ENCODE measurements at regions not wholly inside any gene's neighbourhood (a gene's known extent, or its start where the extent isn't known, plus 50 kb on each side); places are given as distances from the start of the nearest gene placed in this dataset.

DNA sequence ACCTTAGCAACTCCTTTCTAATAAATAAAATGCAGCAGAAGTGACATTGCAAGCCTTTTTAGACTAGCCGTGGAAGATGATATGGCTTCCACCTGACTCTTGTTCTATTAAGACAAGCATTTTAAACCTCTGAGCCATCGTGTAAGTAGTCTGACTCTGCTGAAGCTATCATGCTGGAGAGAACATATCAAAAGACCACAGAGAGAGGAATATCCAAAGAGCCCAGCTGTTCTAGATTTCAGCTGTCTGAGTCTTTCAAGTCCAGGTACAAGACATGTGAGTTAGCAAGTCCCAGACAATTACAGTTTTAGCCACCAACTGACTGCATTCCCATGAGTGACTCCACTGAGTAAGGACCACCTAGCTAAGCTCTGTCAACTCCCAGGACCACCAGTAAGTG, 517.0 kb upstream of the NAALADL2 start:
- no peaks in the 10 kb centered on the region for H3K9me3 Mint-ChIP-seq
- Histone ChIP-seq H4K20me1 (ENCODE audit: low read depth) (no peaks in the 10 kb centered on the region), H3K4me2 (no peak overlapping the region), H3K9ac (no peak overlapping the region), H3K4me1 (no peaks in the 10 kb centered on the region), H3K4me3 (no peak overlapping the region), H3K27ac (no peak overlapping the region), H3K9me3 (ENCODE audit: low read depth) (no peaks in the 10 kb centered on the region), H3K79me2 (ENCODE audit: low read depth) (no peaks in the 10 kb centered on the region), H3K36me3 (no peaks in the 10 kb centered on the region), H3K27me3 (no peaks in the 10 kb centered on the region), H3F3A (ENCODE audit: low read depth) (no peaks in the 10 kb centered on the region), H2AFZ (replicated peaks) (no peak overlapping the region)
- no peaks in the 10 kb centered on the region for H3K36me3 Mint-ChIP-seq
- H3K4me1 Mint-ChIP-seq: peaks cover 3% of the 10 kb centered on the region
- H3K27me3 Mint-ChIP-seq (ENCODE audit: insufficient read depth, low read depth): no peaks in the 10 kb centered on the region
- TF ChIP-seq, protein P1, sequence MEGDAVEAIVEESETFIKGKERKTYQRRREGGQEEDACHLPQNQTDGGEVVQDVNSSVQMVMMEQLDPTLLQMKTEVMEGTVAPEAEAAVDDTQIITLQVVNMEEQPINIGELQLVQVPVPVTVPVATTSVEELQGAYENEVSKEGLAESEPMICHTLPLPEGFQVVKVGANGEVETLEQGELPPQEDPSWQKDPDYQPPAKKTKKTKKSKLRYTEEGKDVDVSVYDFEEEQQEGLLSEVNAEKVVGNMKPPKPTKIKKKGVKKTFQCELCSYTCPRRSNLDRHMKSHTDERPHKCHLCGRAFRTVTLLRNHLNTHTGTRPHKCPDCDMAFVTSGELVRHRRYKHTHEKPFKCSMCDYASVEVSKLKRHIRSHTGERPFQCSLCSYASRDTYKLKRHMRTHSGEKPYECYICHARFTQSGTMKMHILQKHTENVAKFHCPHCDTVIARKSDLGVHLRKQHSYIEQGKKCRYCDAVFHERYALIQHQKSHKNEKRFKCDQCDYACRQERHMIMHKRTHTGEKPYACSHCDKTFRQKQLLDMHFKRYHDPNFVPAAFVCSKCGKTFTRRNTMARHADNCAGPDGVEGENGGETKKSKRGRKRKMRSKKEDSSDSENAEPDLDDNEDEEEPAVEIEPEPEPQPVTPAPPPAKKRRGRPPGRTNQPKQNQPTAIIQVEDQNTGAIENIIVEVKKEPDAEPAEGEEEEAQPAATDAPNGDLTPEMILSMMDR (IDR thresholded peaks at IDR 0.05): no peak
- TF ChIP-seq EZH2 (IDR thresholded peaks at IDR 0.05): no peak
- TF ChIP-seq EZH2phosphoT487 (IDR thresholded peaks at IDR 0.05): no peak
- DNase-seq (ENCODE audit: low spot score): no peak
- H3K4me3 Mint-ChIP-seq: no peak overlapping the region
- no peak overlapping the region for H3K27ac Mint-ChIP-seq

DNA sequence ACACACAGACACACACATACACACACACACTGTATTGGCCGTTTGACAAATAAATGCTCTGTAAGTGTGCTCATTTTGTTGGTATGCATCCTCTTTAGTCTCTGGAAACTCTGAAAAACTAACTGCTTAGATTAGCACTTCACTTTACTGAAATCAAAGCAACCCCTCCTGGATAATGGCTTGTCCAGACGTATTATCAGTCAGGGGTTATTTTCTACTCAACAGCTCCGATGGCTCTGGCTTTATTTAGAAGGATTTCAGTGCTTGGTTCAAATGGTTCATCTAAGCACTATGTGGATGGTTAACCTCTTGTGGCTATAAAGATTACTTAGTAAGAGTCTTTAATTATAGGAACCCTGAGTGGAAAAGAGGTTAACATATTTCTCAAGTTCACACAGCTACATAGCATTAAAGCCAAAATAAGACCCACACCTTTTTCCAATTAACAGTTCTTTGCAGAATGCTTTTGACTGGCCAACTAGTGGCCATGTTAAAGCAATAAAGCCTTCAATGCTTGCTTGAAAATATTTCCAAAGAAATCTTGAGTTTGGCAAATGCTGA, 516.1 kb upstream of the NAALADL2 start:
- H2AFZ ChIP-seq (replicated peaks): no peak overlapping the region
- no peaks in the 10 kb centered on the region for H3K4me1 ChIP-seq
- TF ChIP-seq, protein P1 (IDR thresholded peaks at IDR 0.05): no peak
- no peak for TF ChIP-seq EZH2phosphoT487 (IDR thresholded peaks at IDR 0.05)
- H3K4me2 ChIP-seq: no peak overlapping the region
- Mint-ChIP-seq H3K9me3 (no peaks in the 10 kb centered on the region), H3K36me3 (no peaks in the 10 kb centered on the region), H3K4me3 (no peak overlapping the region), H3K27ac (no peak overlapping the region), H3K27me3 (ENCODE audit: insufficient read depth, low read depth) (no peaks in the 10 kb centered on the region), H3K4me1 (peaks cover 3% of the 10 kb centered on the region)
- no peaks in the 10 kb centered on the region for H3K36me3 ChIP-seq
- H3K27ac ChIP-seq: no peak overlapping the region
- H4K20me1 ChIP-seq (ENCODE audit: low read depth): no peaks in the 10 kb centered on the region
- no peak overlapping the region for H3K9ac ChIP-seq
- no peaks in the 10 kb centered on the region for H3K27me3 ChIP-seq
- H3K4me3 ChIP-seq: no peak overlapping the region
- no peaks in the 10 kb centered on the region for H3K9me3 ChIP-seq (ENCODE audit: low read depth)
- no peaks in the 10 kb centered on the region for H3F3A ChIP-seq (ENCODE audit: low read depth)
- no peaks in the 10 kb centered on the region for H3K79me2 ChIP-seq (ENCODE audit: low read depth)
- no peak for DNase-seq (ENCODE audit: low spot score)

DNA sequence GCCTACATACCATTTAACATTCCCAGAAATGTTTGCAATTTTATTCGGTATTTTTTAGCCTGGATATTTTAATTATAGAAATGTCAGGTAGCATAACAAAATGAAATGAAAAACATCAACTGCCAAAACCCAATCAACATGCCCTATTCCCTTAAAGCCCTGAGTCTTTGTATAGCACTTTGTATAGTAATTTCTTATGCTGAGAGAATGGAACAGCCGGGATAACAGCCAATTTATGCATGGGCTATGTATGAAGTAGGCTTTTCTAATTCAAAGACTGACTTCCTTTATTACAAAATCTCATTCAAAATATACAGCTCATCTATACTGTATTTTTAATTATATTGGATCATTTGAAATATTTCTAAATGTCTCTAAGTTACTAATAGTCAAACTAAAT, 513.0 kb upstream of the NAALADL2 start:
- H2AFZ ChIP-seq (replicated peaks): no peak overlapping the region
- no peak for DNase-seq (ENCODE audit: low spot score)
- no peaks in the 10 kb centered on the region for H3K36me3 ChIP-seq
- peaks cover 3% of the 10 kb centered on the region for H3K9me3 Mint-ChIP-seq
- TF ChIP-seq, protein P1 (IDR thresholded peaks at IDR 0.05): no peak
- no peak for TF ChIP-seq EZH2 (IDR thresholded peaks at IDR 0.05)
- TF ChIP-seq EZH2phosphoT487 (IDR thresholded peaks at IDR 0.05): no peak
- H3K4me2 ChIP-seq: no peak overlapping the region
- no peak overlapping the region for H3K27ac ChIP-seq
- no peak overlapping the region for H3K4me3 Mint-ChIP-seq
- peaks cover 3% of the 10 kb centered on the region for H3K4me1 Mint-ChIP-seq
- no peaks in the 10 kb centered on the region for H3K4me1 ChIP-seq
- H3K9ac ChIP-seq: no peak overlapping the region
- H3K27me3 Mint-ChIP-seq (ENCODE audit: insufficient read depth, low read depth): no peaks in the 10 kb centered on the region
- H3K4me3 ChIP-seq: no peak overlapping the region
- H3K79me2 ChIP-seq (ENCODE audit: low read depth): no peaks in the 10 kb centered on the region
- no peaks in the 10 kb centered on the region for H4K20me1 ChIP-seq (ENCODE audit: low read depth)
- no peaks in the 10 kb centered on the region for H3F3A ChIP-seq (ENCODE audit: low read depth)
- H3K27me3 ChIP-seq: no peaks in the 10 kb centered on the region
- no peaks in the 10 kb centered on the region for H3K36me3 Mint-ChIP-seq
- no peak overlapping the region for H3K27ac Mint-ChIP-seq
- no peaks in the 10 kb centered on the region for H3K9me3 ChIP-seq (ENCODE audit: low read depth)
